Transverse colon (tissue), 4 donors: ENCODE measurements at regions not wholly inside any gene's neighbourhood (a gene's known extent, or its start where the extent isn't known, plus 50 kb on each side); places are given as distances from the start of the nearest gene placed in this dataset.
"Not testable (repeated sequence)": the region's sequence is repeated elsewhere in the genome, so short reads cannot be mapped to it uniquely, and the experiment has no call there.

Experiments
- DNase-seq: peaks from one replicate; pipeline ENCODE4 v3.0.0-alpha.2; 2019
- H3K27ac ChIP-seq, 4 donors: fragments of 200-600 bp; sonication (generic); 2 replicates each; pipeline ENCODE4 v1.5.1; 2016 to 2018; ENCODE audit warnings: inconsistent platforms in 4 of 4
- H3K27me3 ChIP-seq: fragments of 200-600 bp; sonication (generic); 2 replicates; pipeline ENCODE4 v1.5.1; 2017; ENCODE audit warnings: inconsistent platforms
- H3K36me3 ChIP-seq, 4 donors: fragments of 200-600 bp; sonication (generic); 2 replicates each; pipeline ENCODE4 v1.5.1; 2017 to 2019; ENCODE audit warnings: inconsistent platforms in 4 of 4
- H3K4me1 ChIP-seq, 4 donors: fragments of 200-600 bp; sonication (generic); 2 replicates each; pipeline ENCODE4 v1.5.1; 2017 to 2020; ENCODE audit warnings: inconsistent platforms in 4 of 4
- H3K4me3 ChIP-seq, 4 donors: fragments of 200-600 bp; sonication (generic); 1 replicate in 1 of 4; 2 replicates in 3 of 4; pipeline versions ENCODE4 v1.5.1 to v1.6.1; 2017 to 2019; ENCODE audit warnings: inconsistent platforms in 4 of 4
- H3K9me3 ChIP-seq, 2 donors: fragments of 200-600 bp; sonication (generic); 2 replicates each; pipeline ENCODE4 v1.5.1; 2017 to 2019; ENCODE audit warnings: inconsistent platforms in 2 of 2
- EP300 ChIP-seq: sonication (generic); formaldehyde crosslinking; IDR thresholded peaks from one replicate; pipeline ENCODE4 v1.6.1; 2017; ENCODE audit warnings: antibody characterized with exemption, low read depth
- POLR2A ChIP-seq: fragments of 450-650 bp; IDR thresholded peaks from one replicate; pipeline ENCODE4 v1.6.1; 2016; ENCODE audit warnings: antibody characterized with exemption, mild to moderate bottlenecking, moderate library complexity
- POLR2AphosphoS5 ChIP-seq, 3 donors: sonication (generic); formaldehyde crosslinking; IDR thresholded peaks; one replicate each; pipeline ENCODE4 v1.6.1; 2016; ENCODE audit warnings: antibody characterized with exemption in 3 of 3
- WGBS, 2 donors: methylation state at CpG; one replicate each; pipeline ENCODE4 v1.1.5; 2018; ENCODE audit warnings: low coverage in 1 of 2; 5-methylcytosine and 5-hydroxymethylcytosine counted together
- in situ Hi-C, 4 donors: fragments of 200-750 bp; cut with MboI; loops; one replicate each; pipeline versions ENCODE4 v1.15.0 to v1.15.1; 2017; ENCODE audit warnings: low sequenced_read_pairs in 3 of 4, low pct_ligation_motif_present in 1 of 4, low pct_unique_long_range_greater_than_20kb in 1 of 4
- intact Hi-C: fragments of 100-400 bp; cut with DNase I; formaldehyde crosslinking; loops from one replicate; pipeline ENCODE4 v1.15.1; 2023; ENCODE audit warnings: low total_unique reads
- TF ChIP-seq, protein P1 (sequence below), 5 experiments: fragments of 200-600 bp in 3 of 5; fragments of 450-650 bp in 2 of 5; sonication (generic) in 3 of 5; IDR thresholded peaks; 1 replicate in 2 of 5; 2 replicates in 3 of 5; pipeline ENCODE4 v1.5.1; 2016 to 2017; ENCODE audit warnings: antibody characterized with exemption in 5 of 5, inconsistent platforms in 3 of 5, mild to moderate bottlenecking in 2 of 5, moderate library complexity in 1 of 5

- Histone ChIP-seq H3K4me1 (no peaks in the 10 kb centered on the region), H3K9me3 (no peaks in the 10 kb centered on the region), H3K27me3 (no peaks in the 10 kb centered on the region), H3K27ac (no peak overlapping the region), H3K4me3 (no peak overlapping the region), H3K36me3 (no peaks in the 10 kb centered on the region)
- intact Hi-C loops, result no loop called here
- TF ChIP-seq, protein P1, sequence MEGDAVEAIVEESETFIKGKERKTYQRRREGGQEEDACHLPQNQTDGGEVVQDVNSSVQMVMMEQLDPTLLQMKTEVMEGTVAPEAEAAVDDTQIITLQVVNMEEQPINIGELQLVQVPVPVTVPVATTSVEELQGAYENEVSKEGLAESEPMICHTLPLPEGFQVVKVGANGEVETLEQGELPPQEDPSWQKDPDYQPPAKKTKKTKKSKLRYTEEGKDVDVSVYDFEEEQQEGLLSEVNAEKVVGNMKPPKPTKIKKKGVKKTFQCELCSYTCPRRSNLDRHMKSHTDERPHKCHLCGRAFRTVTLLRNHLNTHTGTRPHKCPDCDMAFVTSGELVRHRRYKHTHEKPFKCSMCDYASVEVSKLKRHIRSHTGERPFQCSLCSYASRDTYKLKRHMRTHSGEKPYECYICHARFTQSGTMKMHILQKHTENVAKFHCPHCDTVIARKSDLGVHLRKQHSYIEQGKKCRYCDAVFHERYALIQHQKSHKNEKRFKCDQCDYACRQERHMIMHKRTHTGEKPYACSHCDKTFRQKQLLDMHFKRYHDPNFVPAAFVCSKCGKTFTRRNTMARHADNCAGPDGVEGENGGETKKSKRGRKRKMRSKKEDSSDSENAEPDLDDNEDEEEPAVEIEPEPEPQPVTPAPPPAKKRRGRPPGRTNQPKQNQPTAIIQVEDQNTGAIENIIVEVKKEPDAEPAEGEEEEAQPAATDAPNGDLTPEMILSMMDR (IDR thresholded peaks at IDR 0.05), result no peak
- no peak for TF ChIP-seq POLR2A
- no peak for TF ChIP-seq EP300
- in situ Hi-C loops, result no loop called here
- DNase-seq, result no peak
- WGBS, 2 donors, result 61 to 100% methylated on average over 1 to 2 of the region's 2 CpGs
Observed at GRCh38 chrX:97898798-97899197, 1015.1 kb downstream of the RPA4 start.

DNA sequence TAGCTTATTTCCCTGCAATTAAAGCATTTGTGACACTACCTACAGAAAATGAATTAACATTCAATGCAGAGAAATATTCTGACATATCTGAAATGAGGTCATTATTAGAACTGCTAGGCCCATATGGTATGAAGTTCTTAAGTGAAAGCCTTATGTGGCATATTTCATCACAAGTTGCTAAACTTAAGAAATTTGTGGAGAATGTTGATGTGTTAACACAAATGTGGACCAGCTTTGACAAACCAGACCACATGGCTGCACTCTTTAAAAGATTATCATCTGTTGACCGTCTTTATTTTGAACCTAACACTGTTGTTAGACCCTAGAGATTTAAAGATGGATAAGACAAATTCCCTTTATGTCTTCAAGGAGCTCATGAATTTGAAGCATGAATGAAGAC is 1024.1 kb downstream of the RPA4 start:
- in situ Hi-C loops, result no loop called here
- TF ChIP-seq, protein P1 (IDR thresholded peaks at IDR 0.05), result no peak
- TF ChIP-seq POLR2AphosphoS5 (IDR thresholded peaks at IDR 0.05), result no peak
- TF ChIP-seq POLR2A, result no peak
- TF ChIP-seq EP300, result no peak
- Histone ChIP-seq H3K27ac (no peak overlapping the region), H3K4me3 (no peak overlapping the region), H3K4me1 (no peaks in the 10 kb centered on the region), H3K27me3 (no peaks in the 10 kb centered on the region), H3K36me3 (peaks cover 0 to 3% (median 0%) of the 10 kb centered on the region in 4 donors), H3K9me3 (no peaks in the 10 kb centered on the region)
- WGBS, 2 donors, result 95% methylated on average over 1 of the region's 1 CpG; no CpG with 5 or more reads in 1 of the 2 donors
- intact Hi-C loops, result no loop called here
- DNase-seq, result no peak

GRCh38 chrX:97909245-97909644 is 1025.5 kb downstream of the RPA4 start:
- no peak for DNase-seq
- TF ChIP-seq POLR2AphosphoS5 (IDR thresholded peaks at IDR 0.05), result no peak
- TF ChIP-seq, protein P1 (IDR thresholded peaks at IDR 0.05), result no peak
- TF ChIP-seq EP300, result no peak
- no peak for TF ChIP-seq POLR2A
- Histone ChIP-seq H3K9me3 (no peaks in the 10 kb centered on the region), H3K36me3 (peaks cover 0 to 3% (median 0%) of the 10 kb centered on the region in 4 donors), H3K27me3 (no peaks in the 10 kb centered on the region), H3K27ac (no peak overlapping the region), H3K4me3 (no peak overlapping the region), H3K4me1 (no peaks in the 10 kb centered on the region)
- intact Hi-C loops, result no loop called here
- in situ Hi-C loops, result no loop called here
- WGBS, 2 donors, result 44 to 49% methylated on average over 2 to 3 of the region's 3 CpGs

- in situ Hi-C loops, H3K36me3 ChIP-seq, H3K9me3 ChIP-seq, intact Hi-C loops, H3K4me1 ChIP-seq, H3K27ac ChIP-seq, H3K27me3 ChIP-seq, H3K4me3 ChIP-seq, DNase-seq: not testable (repeated sequence)
- 89% methylated on average over 10 of the region's 10 CpGs; no CpG with 5 or more reads in 1 of the 2 donors for WGBS, 2 donors
Observed at GRCh38 chrX:97915390-97915789, 1031.7 kb downstream of the RPA4 start.

DNA sequence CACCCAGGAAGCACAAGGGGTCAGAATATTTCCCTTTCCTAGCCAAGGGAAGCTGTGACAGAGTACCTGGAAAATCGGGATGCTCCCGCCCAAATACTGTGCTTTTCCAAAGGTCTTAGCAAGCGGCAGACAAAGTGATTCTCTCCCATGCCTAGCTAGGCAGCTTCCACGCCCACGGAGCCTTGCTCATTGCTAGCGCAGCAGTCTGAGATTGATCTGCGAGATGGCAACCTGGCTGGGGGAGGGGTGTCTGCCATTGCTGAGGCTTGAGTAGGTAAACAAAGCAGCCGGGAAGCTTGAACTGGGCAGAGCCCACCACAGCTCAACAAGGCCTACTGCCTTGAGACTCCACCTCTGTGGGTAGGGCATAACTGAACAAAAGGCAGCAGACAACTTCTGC is 1037.5 kb downstream of the RPA4 start:
- intact Hi-C loops, H3K27ac ChIP-seq, DNase-seq, H3K4me1 ChIP-seq, in situ Hi-C loops, H3K4me3 ChIP-seq, H3K36me3 ChIP-seq, H3K27me3 ChIP-seq, H3K9me3 ChIP-seq: not testable (repeated sequence)
- WGBS, 2 donors, result 90% methylated on average over 8 of the region's 8 CpGs; no CpG with 5 or more reads in 1 of the 2 donors
